ENCODE measurements at regions not wholly inside any gene's neighbourhood (a gene's known extent, or its start where the extent isn't known, plus 50 kb on each side); places are given as distances from the start of the nearest gene placed in this dataset.

DNA sequence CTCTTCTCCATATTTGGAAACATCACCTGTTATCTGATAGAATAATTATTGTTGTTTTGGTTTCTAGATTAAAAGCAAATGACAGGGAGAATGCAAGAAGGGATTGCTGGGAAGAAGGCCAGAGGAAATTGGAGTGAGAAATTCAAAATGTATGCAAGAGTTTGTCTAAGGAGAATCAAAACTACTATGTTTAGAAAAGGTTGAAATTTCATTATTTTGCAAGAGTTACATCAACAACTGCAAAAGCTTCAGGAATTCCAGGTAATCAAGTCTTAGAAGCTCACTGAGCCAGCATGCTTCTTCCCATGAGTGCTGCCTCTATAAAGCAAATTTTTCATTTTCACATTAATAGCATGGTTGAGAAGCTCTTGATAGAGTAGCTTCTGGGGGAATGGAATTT is 177.2 kb upstream of the GBE1 start:
- no peak for ATAC-seq
- Mint-ChIP-seq H3K9me3 (peaks cover 14% of the 10 kb centered on the region), H3K4me1 (no peaks in the 10 kb centered on the region), H3K4me3 (no peak overlapping the region), H3K27me3 (no peaks in the 10 kb centered on the region), H3K27ac (no peak overlapping the region), H3K36me3 (ENCODE audit: low read depth) (no peaks in the 10 kb centered on the region)
- no peak for DNase-seq

DNA sequence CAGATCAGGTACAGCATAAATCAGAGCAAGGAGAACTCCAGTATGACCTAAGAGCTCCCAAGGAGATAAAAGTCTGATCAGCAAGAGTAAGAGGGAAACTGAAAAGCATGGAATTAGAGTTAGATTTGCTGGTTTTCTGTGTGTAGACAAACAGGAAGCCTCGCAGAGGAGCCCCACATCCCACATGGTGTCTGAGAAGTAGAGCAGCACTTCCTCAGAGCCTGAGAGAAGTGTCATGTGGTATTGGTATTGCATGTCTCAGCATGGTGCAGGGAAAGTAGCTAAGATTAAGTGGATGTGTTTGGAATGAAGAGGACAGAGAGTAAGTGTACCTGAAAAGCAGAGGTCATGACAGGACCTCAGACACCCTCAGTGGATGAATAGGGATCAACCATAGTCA is 175.4 kb upstream of the GBE1 start:
- no peak overlapping the region for H3K4me3 Mint-ChIP-seq
- no peaks in the 10 kb centered on the region for H3K4me1 Mint-ChIP-seq
- no peaks in the 10 kb centered on the region for H3K36me3 Mint-ChIP-seq (ENCODE audit: low read depth)
- H3K9me3 Mint-ChIP-seq: peaks cover 4% of the 10 kb centered on the region
- ATAC-seq (no peak), DNase-seq (no peak)
- no peak overlapping the region for H3K27ac Mint-ChIP-seq
- no peaks in the 10 kb centered on the region for H3K27me3 Mint-ChIP-seq

DNA sequence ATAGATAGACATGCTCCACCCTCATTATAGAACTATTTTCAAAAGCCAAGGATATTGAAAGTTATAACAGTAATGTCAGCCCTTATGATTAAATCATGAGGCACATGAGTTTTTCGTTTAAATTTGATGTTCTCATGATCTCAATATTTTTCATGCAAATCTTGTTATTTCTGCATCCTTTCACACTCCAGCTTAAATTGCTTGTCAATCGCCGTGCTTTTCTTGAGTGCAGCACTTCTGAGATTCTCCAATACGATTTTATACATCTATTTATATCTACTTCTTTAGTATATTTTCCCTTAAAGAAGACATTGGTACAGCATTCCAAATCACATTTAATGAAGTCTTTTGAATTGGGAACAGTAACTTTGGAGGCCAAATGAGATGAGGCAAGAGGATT is 171.2 kb upstream of the GBE1 start:
- Mint-ChIP-seq H3K4me1 (no peaks in the 10 kb centered on the region), H3K9me3 (no peaks in the 10 kb centered on the region), H3K27me3 (no peaks in the 10 kb centered on the region), H3K27ac (no peak overlapping the region), H3K4me3 (no peak overlapping the region), H3K36me3 (ENCODE audit: low read depth) (no peaks in the 10 kb centered on the region)
- ATAC-seq (no peak), DNase-seq (no peak)

DNA sequence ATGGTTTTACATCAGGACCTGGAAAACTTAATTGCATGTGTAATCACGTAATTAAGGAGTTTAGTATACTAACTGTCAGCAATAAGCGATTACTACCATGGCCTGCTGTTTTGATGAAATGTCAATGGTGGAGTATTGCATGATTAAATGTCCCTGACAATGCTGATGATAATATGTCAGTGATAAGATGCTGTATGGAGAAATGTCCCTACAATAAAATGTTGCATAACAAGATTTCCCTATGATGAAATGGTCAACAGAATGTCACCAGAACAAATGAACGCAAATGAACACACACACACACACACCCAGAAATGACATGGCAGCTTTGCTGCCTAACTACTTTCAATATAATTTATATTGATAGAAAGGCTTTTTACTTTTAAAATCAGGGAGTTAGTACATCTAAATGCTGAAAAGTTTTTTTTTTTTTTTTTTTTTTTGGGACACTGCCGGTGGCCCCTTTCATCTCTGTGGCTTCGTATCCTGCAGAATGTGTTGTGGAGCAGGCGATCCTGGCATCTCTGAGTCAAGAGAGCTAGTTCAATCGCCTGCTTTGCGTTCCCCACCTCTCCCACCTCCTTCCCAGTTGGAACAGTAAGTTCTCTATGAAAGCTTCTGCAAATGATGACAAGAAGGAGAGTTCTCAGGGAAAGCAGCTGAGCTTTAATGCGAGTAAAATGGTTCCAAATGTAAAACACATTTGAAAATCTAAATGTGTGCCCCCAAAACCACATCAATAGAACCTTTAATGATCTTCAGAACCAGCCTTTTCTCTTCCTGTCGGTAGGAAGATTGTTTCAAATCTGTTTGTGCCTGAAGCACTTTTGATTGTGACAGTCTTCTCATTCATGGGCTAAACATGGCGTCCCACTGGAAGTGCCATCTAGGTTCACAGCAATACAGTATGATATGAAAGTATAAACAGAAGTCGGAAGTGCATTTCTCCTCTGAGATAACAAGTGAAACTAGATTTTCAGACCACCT is 170.1 kb upstream of the GBE1 start:
- DNase-seq: no peak
- no peak for ATAC-seq
- H3K27me3 Mint-ChIP-seq: no peaks in the 10 kb centered on the region
- H3K4me3 Mint-ChIP-seq: no peak overlapping the region
- no peaks in the 10 kb centered on the region for H3K9me3 Mint-ChIP-seq
- H3K36me3 Mint-ChIP-seq (ENCODE audit: low read depth): no peaks in the 10 kb centered on the region
- H3K4me1 Mint-ChIP-seq: no peaks in the 10 kb centered on the region
- no peak overlapping the region for H3K27ac Mint-ChIP-seq

DNA sequence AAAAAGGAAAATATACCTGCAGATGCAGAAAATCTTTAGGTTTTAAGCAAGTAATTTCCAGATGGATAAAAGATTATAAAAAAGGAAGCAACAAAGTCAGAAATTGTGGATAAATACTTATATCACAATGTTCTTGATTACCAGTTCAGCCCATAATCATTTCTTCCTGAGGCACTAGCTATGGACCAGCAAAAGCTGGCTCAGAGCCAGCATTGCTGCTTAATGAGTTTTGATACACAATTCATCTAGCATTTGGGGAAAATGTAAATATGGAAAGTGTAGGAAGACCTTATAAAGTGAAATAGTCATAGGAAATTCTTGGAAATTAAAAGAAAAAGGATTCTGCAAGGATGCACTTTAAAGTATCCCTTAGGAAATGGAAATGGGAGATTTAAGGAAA is 168.3 kb upstream of the GBE1 start:
- DNase-seq (no peak), ATAC-seq (no peak)
- no peaks in the 10 kb centered on the region for H3K36me3 Mint-ChIP-seq (ENCODE audit: low read depth)
- no peak overlapping the region for H3K4me3 Mint-ChIP-seq
- no peaks in the 10 kb centered on the region for H3K4me1 Mint-ChIP-seq
- H3K27me3 Mint-ChIP-seq: peaks cover 2% of the 10 kb centered on the region
- no peaks in the 10 kb centered on the region for H3K9me3 Mint-ChIP-seq
- no peak overlapping the region for H3K27ac Mint-ChIP-seq

DNA sequence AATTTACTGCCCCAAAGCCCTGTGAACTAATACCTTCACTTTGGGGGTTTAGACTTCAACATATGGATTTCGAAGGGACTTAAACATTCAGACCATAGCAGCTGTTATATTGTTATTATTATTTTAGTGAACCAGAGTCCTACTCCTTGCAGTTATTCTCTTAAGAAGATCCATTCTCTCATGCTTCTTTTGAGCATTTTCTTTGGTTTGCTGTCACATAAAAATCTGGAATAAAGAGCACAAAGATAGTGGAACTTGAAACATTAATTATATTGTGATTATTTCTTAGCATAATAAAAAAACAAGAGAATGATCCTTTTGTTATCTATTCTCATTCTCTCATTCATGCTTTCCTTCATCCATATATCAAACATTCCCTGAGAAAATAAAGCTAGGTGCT is 166.4 kb upstream of the GBE1 start:
- H3K36me3 Mint-ChIP-seq (ENCODE audit: low read depth): no peaks in the 10 kb centered on the region
- DNase-seq (no peak), ATAC-seq (no peak)
- H3K27me3 Mint-ChIP-seq: peaks cover 2% of the 10 kb centered on the region
- H3K4me1 Mint-ChIP-seq: no peaks in the 10 kb centered on the region
- no peak overlapping the region for H3K27ac Mint-ChIP-seq
- H3K9me3 Mint-ChIP-seq: no peaks in the 10 kb centered on the region
- H3K4me3 Mint-ChIP-seq: no peak overlapping the region

DNA sequence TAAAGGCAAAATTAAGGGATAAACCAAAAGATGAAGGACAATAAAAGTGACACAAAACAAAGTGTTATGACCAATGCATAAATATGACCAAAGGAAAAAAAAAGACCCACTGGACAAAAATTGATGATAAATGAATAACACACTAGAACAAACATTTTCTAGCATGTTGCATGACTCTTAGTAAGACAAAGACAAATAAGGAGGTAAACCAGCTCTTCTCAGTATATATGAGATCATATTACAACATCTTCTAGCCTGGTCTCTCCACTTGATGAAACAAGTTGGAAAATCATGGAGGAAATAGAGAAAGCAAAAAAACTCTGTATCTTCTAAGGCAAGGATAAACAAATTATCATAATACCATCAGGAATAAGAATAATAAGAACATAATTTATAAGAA is 163.9 kb upstream of the GBE1 start:
- Mint-ChIP-seq H3K9me3 (no peaks in the 10 kb centered on the region), H3K27me3 (peaks cover 4% of the 10 kb centered on the region), H3K4me3 (no peak overlapping the region), H3K36me3 (ENCODE audit: low read depth) (no peaks in the 10 kb centered on the region), H3K4me1 (no peaks in the 10 kb centered on the region), H3K27ac (no peak overlapping the region)
- no peak for DNase-seq
- no peak for ATAC-seq

DNA sequence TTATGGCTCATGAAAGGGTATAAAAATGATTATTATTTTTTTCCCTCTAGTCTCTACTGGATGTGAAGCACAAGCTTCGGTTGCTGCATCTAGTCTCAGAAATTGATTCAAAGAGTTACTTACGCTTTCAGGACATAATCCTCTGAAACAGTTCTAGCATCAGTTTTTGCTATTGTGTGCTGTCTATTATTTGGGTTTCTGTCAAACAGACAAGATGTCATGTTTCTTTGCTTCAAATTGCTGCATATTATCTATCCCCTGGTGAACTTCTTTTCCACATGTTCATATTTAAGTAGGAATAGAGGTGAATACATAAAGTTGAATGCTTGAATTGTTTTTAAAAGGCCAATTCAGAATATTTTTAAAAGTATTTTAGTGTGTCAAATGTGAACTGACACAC is 161.6 kb upstream of the GBE1 start:
- no peak for DNase-seq
- ATAC-seq: no peak
- no peaks in the 10 kb centered on the region for H3K36me3 Mint-ChIP-seq (ENCODE audit: low read depth)
- no peak overlapping the region for H3K4me3 Mint-ChIP-seq
- H3K4me1 Mint-ChIP-seq: no peaks in the 10 kb centered on the region
- no peak overlapping the region for H3K27ac Mint-ChIP-seq
- peaks cover 4% of the 10 kb centered on the region for H3K27me3 Mint-ChIP-seq
- H3K9me3 Mint-ChIP-seq: no peaks in the 10 kb centered on the region

DNA sequence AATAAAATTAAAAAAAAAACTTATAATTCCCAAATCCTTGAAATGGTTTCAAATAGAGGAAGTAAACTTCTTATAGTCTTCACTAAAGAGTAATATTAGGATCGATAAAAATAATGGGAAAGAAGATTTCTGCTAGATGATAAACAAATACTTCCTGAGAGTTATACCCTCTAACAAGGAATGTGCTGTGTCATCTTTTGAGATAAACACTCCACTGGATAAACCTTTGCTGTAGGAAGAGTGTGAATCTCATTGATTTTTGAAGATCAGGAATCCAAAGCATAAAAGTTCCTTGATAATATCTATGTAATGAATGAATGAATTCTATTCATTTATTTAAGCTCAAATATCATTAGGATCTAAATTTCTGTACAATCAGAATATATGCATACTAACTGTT is 161.0 kb upstream of the GBE1 start:
- ATAC-seq: no peak
- DNase-seq: no peak
- no peak overlapping the region for H3K4me3 Mint-ChIP-seq
- no peaks in the 10 kb centered on the region for H3K9me3 Mint-ChIP-seq
- H3K27me3 Mint-ChIP-seq: peaks cover 4% of the 10 kb centered on the region
- no peaks in the 10 kb centered on the region for H3K4me1 Mint-ChIP-seq
- no peak overlapping the region for H3K27ac Mint-ChIP-seq
- no peaks in the 10 kb centered on the region for H3K36me3 Mint-ChIP-seq (ENCODE audit: low read depth)

DNA sequence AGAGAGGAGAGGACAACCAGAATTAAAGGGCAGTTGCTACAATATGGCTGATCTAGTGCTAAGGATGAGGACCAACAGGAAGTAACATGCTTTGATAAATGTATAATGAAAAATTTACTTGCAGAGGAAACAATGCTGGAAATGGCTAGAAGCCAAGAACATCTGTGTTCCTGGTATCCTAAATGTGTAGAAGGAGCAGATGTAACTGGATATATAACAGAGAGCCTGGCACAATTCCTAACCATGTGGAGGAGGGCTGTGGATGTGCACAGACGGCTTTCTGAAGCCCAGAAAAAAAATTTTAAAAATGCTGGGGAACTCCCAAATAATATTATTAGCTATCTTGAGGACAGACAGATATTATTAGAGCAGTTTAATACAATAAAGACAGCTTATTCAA is 159.4 kb upstream of the GBE1 start:
- DNase-seq: no peak
- no peak overlapping the region for H3K4me3 Mint-ChIP-seq
- H3K27me3 Mint-ChIP-seq: peaks cover 4% of the 10 kb centered on the region
- no peak overlapping the region for H3K27ac Mint-ChIP-seq
- no peak for ATAC-seq
- H3K4me1 Mint-ChIP-seq: no peaks in the 10 kb centered on the region
- H3K9me3 Mint-ChIP-seq: no peaks in the 10 kb centered on the region
- no peaks in the 10 kb centered on the region for H3K36me3 Mint-ChIP-seq (ENCODE audit: low read depth)

DNA sequence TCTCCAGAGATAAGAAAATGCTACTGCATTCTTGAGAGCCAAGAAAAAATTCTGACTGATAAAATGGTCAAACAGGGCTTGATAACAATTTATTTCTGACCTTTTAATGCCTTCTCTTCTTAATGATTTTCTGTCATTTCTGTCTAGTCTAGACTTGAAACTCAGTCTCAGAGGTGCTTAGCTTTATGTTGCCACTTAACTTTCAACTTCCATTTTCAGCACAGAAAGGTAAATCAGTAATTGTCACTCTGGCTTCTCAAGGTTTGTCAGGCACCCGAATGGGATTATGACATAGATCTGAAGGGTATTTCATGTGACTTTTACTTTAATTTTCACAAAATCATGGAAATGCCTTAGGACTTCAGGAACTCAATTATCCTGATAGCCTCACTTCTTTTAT is 155.4 kb upstream of the GBE1 start:
- Mint-ChIP-seq H3K4me3 (no peak overlapping the region), H3K27me3 (peaks cover 2% of the 10 kb centered on the region), H3K4me1 (no peaks in the 10 kb centered on the region), H3K36me3 (ENCODE audit: low read depth) (no peaks in the 10 kb centered on the region), H3K9me3 (no peaks in the 10 kb centered on the region), H3K27ac (no peak overlapping the region)
- no peak for ATAC-seq
- DNase-seq: no peak

DNA sequence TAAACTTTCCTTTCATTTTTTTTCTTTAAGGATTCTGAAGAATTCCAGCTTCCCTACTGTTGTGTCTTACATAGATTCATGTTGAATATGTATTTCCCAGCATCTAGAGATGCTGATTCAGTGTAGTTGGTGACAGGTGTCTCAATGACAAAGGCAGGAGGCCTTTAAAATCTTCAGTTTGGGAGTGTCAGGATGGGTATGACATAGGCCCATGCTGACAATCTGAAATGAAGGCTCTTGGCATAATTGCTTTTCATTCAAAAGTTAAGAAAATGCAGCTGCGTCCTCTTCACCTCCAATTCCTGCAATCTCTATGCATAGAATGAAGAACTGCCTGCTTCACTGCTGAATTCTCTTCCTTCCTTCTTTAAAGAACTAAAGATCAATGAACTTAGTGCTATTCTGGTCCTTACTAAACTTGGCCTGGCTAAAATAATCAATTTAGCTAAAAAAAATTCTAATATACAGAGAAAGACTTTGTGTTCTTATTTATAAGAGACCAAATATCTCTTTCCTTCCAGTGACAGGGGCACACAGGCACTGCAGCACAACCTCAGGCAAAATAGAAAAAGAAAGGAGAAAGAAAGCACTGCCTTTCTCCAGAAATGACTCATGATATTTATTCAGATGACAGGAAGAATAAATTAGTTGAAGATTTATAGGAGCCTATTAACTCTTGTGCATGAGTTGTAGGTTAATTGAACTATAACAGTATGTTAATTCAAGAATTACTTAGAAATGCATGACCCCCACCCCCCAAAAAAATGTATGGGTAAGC is 152.6 kb upstream of the GBE1 start:
- Mint-ChIP-seq H3K27me3 (peaks cover 3% of the 10 kb centered on the region), H3K36me3 (ENCODE audit: low read depth) (no peaks in the 10 kb centered on the region), H3K4me1 (no peaks in the 10 kb centered on the region), H3K27ac (no peak overlapping the region), H3K4me3 (no peak overlapping the region), H3K9me3 (no peaks in the 10 kb centered on the region)
- DNase-seq (no peak), ATAC-seq (no peak)

DNA sequence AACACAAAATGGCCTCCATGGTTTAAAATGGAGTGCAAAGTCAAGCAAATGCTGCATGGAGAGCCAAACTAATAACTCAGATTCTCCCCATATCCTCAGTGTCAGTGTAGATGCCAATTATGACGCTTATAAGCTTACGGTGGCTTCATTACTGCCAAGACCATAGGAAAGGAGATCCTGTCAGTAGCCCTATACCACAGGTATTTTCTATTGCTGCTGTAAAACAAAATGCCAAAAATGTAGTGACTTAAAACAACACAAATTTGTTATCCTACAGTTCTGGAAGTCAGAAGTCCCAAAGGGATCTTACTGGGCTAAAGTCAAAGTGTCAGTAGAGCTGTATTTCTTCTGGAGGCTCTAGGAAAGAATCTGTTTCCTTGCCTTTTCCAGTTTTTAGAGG is 149.8 kb upstream of the GBE1 start:
- H3K27me3 Mint-ChIP-seq: peaks cover 3% of the 10 kb centered on the region
- H3K27ac Mint-ChIP-seq: no peak overlapping the region
- H3K9me3 Mint-ChIP-seq: no peaks in the 10 kb centered on the region
- no peak overlapping the region for H3K4me3 Mint-ChIP-seq
- H3K4me1 Mint-ChIP-seq: no peaks in the 10 kb centered on the region
- DNase-seq (no peak), ATAC-seq (no peak)
- H3K36me3 Mint-ChIP-seq (ENCODE audit: low read depth): no peaks in the 10 kb centered on the region

DNA sequence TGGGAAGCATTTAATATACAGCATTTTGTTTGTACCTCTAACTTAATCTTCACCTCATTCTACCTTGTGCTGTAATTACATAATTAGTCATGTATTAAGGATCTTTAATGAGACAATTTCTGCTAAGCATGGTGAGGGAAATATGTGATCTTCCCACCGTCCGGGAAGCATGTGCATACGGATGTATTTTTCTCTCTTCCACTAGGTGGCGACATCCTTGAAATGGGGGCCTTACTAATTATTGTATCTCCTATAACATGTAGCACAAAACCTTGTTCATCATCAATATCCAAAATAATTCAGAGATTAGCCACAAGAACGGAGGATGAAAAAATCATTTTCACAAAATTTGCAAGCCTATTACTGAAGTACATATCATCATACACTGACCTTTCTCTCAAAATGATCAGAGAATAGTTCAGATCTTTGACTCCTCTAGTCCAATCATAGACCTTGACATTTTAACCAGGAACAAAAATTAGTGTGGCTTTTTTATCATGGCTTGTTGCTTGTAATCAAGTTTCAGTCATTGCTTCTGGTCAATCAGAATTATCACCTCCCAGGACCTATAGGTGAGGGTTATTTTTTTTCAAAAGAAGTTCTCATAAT is 148.9 kb upstream of the GBE1 start:
- H3K27ac Mint-ChIP-seq: no peak overlapping the region
- no peaks in the 10 kb centered on the region for H3K4me1 Mint-ChIP-seq
- no peak for ATAC-seq

DNA sequence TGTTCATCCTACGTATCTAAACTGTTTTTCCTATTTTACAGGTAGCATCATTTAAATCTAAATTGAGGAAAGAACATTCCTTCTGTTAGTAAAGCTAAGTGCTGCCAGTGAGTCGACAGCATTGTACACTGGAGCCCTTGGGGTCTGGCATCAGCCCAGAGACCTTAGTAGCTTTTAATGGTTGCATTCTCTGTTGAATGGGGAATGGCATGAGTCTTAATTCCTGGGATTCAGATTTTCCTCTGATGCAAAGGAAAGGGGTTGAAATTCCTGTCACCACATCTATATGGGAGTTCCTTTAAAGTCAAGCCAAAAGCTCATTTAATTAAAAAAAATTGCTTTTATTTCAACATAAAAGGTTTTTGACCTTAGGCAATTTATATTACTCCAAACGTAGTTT is 148.4 kb upstream of the GBE1 start:
- no peak overlapping the region for H3K4me3 Mint-ChIP-seq
- H3K36me3 Mint-ChIP-seq (ENCODE audit: low read depth): no peaks in the 10 kb centered on the region
- no peak for ATAC-seq
- H3K27me3 Mint-ChIP-seq: peaks cover 4% of the 10 kb centered on the region
- no peaks in the 10 kb centered on the region for H3K4me1 Mint-ChIP-seq
- H3K27ac Mint-ChIP-seq: no peak overlapping the region
- H3K9me3 Mint-ChIP-seq: no peaks in the 10 kb centered on the region
- DNase-seq: no peak

More for the DNA sequence above, 148.9 kb upstream of the GBE1 start:
- peak; percentile 3 for DNase-seq
- no peaks in the 10 kb centered on the region for H3K36me3 Mint-ChIP-seq (ENCODE audit: low read depth)
- no peak overlapping the region for H3K4me3 Mint-ChIP-seq
- H3K9me3 Mint-ChIP-seq: no peaks in the 10 kb centered on the region
- peaks cover 3% of the 10 kb centered on the region for H3K27me3 Mint-ChIP-seq
